ENCODE measurements at regions not wholly inside any gene's neighbourhood (a gene's known extent, or its start where the extent isn't known, plus 50 kb on each side); places are given as distances from the start of the nearest gene placed in this dataset.

DNA sequence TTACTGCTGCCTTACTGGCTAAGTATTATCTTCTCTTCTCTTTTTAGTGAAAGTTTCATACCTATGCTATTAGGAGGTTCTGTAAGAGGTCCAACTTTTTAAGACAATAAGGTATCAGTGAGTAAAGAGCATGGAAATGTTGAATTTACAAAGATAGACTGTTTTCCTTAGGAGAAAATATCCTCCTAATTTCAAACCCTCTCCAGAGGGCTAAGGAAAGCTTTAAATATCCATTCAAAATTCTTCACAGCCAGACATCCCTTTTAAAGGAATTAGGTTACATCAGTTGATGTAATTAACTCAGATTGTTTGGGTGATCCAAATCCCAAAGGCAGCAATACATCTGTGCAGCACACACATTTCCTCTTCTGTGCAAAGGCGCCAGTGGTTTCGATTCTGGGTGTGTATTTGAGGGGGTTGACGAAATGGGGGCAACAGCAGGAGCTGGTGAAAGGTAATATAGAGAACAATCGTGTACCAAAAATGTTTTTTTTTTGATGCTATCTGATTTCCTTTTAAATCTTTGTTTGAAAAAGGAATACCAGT lies 273.8 kb upstream of the RPS23 start:
- no peaks in the 10 kb centered on the region for H3K9me3 ChIP-seq
- H3K27ac ChIP-seq = no peak overlapping the region
- TF ChIP-seq, protein P1, sequence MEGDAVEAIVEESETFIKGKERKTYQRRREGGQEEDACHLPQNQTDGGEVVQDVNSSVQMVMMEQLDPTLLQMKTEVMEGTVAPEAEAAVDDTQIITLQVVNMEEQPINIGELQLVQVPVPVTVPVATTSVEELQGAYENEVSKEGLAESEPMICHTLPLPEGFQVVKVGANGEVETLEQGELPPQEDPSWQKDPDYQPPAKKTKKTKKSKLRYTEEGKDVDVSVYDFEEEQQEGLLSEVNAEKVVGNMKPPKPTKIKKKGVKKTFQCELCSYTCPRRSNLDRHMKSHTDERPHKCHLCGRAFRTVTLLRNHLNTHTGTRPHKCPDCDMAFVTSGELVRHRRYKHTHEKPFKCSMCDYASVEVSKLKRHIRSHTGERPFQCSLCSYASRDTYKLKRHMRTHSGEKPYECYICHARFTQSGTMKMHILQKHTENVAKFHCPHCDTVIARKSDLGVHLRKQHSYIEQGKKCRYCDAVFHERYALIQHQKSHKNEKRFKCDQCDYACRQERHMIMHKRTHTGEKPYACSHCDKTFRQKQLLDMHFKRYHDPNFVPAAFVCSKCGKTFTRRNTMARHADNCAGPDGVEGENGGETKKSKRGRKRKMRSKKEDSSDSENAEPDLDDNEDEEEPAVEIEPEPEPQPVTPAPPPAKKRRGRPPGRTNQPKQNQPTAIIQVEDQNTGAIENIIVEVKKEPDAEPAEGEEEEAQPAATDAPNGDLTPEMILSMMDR (IDR thresholded peaks at IDR 0.05) = no peak
- H3K4me1 ChIP-seq = no peaks in the 10 kb centered on the region
- no peaks in the 10 kb centered on the region for H3K36me3 ChIP-seq
- H3K27me3 ChIP-seq = no peaks in the 10 kb centered on the region
- ATAC-seq (no peak), DNase-seq (no peak)
- intact Hi-C loops (cut with DNase I) = no loop called here
- no peak overlapping the region for H3K4me3 ChIP-seq

DNA sequence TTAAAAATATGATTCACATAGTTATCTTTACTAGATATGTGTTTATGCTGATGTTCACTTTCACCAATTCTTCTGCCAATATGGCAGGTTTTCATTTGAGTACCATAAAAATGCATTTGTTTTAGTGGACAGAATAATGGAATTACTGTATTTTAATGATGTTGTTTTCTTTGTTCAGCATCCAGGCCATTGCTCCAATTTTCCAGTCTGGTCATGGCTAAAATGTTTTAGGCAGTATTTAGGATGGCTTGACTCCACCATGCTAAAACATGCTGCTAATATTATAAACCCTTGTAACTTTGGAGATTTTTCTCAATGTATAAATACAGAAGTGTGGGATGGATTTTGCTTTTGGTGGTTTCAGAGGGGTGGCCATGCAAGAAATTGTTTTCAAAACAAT lies 273.0 kb upstream of the RPS23 start:
- Histone ChIP-seq H3K36me3 (no peaks in the 10 kb centered on the region), H3K9me3 (no peaks in the 10 kb centered on the region), H3K4me1 (no peaks in the 10 kb centered on the region), H3K27me3 (no peaks in the 10 kb centered on the region), H3K4me3 (no peak overlapping the region), H3K27ac (no peak overlapping the region)
- DNase-seq (no peak), ATAC-seq (no peak)
- TF ChIP-seq, protein P1 (IDR thresholded peaks at IDR 0.05) = no peak
- intact Hi-C loops (cut with DNase I) = no loop called here

DNA sequence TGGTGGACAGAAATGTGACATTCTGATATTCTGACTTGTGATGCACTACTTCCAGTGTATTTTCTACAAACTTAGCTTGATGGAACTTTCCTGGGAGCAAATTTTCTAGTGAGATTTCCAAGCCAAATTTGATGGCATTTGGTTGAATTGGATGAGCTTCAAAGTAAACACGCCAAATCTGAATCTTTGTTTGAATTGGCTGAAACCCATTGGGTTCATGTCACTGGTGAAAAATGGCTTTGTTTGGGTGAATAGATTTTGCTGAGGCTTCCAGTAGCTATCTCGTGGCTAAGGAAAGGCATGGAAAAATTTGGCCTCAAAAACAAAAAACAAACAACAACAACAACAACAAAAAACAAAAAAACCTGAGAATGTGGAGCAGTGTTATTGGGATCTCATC lies 271.1 kb upstream of the RPS23 start:
- no peak overlapping the region for H3K4me3 ChIP-seq
- intact Hi-C loops (cut with DNase I) = no loop called here
- H3K4me1 ChIP-seq = no peaks in the 10 kb centered on the region
- TF ChIP-seq, protein P1 (IDR thresholded peaks at IDR 0.05) = no peak
- ATAC-seq (no peak), DNase-seq (no peak)
- H3K27ac ChIP-seq = no peak overlapping the region
- no peaks in the 10 kb centered on the region for H3K27me3 ChIP-seq
- H3K36me3 ChIP-seq = no peaks in the 10 kb centered on the region
- peaks cover 0 to 3% of the 10 kb centered on the region in 2 donors for H3K9me3 ChIP-seq

DNA sequence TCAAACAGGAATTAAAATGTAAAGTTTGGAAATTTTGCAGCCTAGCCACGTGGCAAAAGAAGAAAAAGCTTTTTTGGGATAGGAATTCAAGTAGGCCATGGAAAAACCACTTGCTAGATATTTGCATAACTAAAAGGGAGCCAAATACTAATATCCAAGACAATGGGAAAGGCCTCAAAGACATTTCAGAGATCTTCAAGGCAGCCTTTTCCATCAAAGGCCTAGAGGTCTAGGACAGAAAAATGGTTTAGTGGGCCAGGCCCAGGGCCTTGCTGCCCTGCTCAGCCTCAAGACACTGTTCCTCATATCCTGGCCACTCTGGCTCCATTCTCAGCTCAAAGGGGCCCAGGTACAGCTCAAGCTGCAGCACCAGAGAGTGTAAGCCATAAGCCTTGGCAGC lies 265.9 kb upstream of the RPS23 start:
- Histone ChIP-seq H3K9me3 (peaks cover 0 to 8% of the 10 kb centered on the region in 2 donors), H3K27me3 (no peaks in the 10 kb centered on the region), H3K27ac (no peak overlapping the region), H3K36me3 (no peaks in the 10 kb centered on the region), H3K4me1 (no peaks in the 10 kb centered on the region), H3K4me3 (no peak overlapping the region)
- intact Hi-C loops (cut with DNase I) = no loop called here
- TF ChIP-seq, protein P1 (IDR thresholded peaks at IDR 0.05) = no peak
- ATAC-seq (no peak), DNase-seq (no peak)

DNA sequence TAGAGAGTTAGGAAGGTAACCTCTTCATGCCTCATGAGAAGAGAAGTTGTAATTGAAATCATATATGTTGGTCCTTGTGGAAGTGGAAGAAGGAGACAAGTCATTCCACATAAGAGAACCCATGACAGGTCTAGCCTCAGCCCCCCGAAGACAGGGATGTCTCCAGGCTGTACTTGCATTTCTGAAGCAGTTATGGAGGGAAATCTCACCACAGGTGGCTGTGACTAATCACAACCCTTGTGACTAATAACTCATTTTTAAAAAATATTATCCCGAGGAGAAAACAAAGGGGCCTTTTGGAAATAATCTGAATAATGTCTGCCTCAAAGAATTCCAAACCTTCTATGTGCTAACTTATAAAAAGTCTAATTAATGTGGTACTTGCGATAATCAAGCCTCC lies 262.1 kb upstream of the RPS23 start:
- Histone ChIP-seq H3K4me1 (no peaks in the 10 kb centered on the region), H3K27ac (no peak overlapping the region), H3K27me3 (no peaks in the 10 kb centered on the region), H3K9me3 (peaks cover 0 to 8% of the 10 kb centered on the region in 2 donors), H3K36me3 (no peaks in the 10 kb centered on the region), H3K4me3 (no peak overlapping the region)
- no peak for ATAC-seq
- intact Hi-C loops (cut with DNase I) = no loop called here
- TF ChIP-seq, protein P1 (IDR thresholded peaks at IDR 0.05) = no peak
- DNase-seq = no peak
